ENCODE measurements at regions not wholly inside any gene's neighbourhood (a gene's known extent, or its start where the extent isn't known, plus 50 kb on each side); places are given as distances from the start of the nearest gene placed in this dataset.

DNA sequence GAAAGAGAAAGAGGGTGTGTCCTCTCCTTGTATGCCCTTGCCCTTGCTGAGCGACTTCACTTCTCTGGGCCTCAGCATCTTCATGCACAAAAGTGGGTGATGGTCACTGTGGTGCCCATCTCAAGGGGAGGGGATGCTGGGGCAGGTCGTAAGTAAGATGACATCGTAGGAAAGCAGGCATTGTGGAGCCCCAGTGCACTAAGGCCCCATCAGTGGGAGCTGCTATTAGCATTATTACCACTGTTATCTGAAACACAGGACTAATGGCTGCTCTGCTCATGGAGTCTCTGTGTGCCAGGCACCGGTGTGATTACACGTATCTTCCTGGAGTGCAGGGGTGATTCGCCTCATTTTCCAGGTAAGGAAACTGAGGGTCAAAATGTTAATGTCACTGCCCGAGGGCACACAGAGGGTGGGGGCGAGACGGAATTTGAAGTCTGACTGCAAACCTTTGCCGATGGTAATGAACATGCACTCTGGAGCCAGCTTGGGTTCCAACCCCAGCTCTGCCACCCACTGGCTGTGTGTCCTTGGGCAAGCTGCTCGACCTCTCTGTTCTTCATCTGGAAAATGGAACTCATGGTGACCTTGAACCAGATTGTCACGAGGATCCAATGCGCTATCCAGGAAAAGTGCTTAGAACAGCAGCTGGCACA is 63.2 kb upstream of the GSE1 start:
- TF ChIP-seq, protein P1, sequence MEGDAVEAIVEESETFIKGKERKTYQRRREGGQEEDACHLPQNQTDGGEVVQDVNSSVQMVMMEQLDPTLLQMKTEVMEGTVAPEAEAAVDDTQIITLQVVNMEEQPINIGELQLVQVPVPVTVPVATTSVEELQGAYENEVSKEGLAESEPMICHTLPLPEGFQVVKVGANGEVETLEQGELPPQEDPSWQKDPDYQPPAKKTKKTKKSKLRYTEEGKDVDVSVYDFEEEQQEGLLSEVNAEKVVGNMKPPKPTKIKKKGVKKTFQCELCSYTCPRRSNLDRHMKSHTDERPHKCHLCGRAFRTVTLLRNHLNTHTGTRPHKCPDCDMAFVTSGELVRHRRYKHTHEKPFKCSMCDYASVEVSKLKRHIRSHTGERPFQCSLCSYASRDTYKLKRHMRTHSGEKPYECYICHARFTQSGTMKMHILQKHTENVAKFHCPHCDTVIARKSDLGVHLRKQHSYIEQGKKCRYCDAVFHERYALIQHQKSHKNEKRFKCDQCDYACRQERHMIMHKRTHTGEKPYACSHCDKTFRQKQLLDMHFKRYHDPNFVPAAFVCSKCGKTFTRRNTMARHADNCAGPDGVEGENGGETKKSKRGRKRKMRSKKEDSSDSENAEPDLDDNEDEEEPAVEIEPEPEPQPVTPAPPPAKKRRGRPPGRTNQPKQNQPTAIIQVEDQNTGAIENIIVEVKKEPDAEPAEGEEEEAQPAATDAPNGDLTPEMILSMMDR (IDR thresholded peaks at IDR 0.05): no peak
- TF ChIP-seq POLR2A (IDR thresholded peaks at IDR 0.05): no peak

All from uterus (tissue), 2 donors.